Mucosa of rectum (tissue), 2 donors: ENCODE measurements at regions not wholly inside any gene's neighbourhood (a gene's known extent, or its start where the extent isn't known, plus 50 kb on each side); places are given as distances from the start of the nearest gene placed in this dataset.

Source experiments
- H3K27ac ChIP-seq, 2 donors: one replicate each; pipeline ENCODE4 v1.7.0; 2013; ENCODE audit warnings: inconsistent platforms in 2 of 2, low read depth in 2 of 2, low read length in 2 of 2
- H3K27me3 ChIP-seq, 2 donors: one replicate each; pipeline ENCODE4 v1.7.0; 2013; ENCODE audit warnings: low read length in 2 of 2; ENCODE audit not compliant: control insufficient read depth in 2 of 2, insufficient read depth in 2 of 2
- H3K36me3 ChIP-seq, 2 donors: one replicate each; pipeline ENCODE4 v1.7.0; 2013; ENCODE audit warnings: low read length in 2 of 2; ENCODE audit not compliant: control insufficient read depth in 2 of 2, insufficient read depth in 2 of 2
- H3K4me1 ChIP-seq, 2 donors: one replicate each; pipeline ENCODE4 v1.7.0; 2013; ENCODE audit warnings: low read length in 2 of 2, mild to moderate bottlenecking in 1 of 2; ENCODE audit not compliant: control insufficient read depth in 2 of 2, insufficient read depth in 2 of 2
- H3K4me3 ChIP-seq, 2 donors: one replicate each; pipeline ENCODE4 v1.7.0; 2013; ENCODE audit warnings: low read length in 2 of 2
- H3K9ac ChIP-seq, 2 donors: one replicate each; pipeline ENCODE4 v1.7.0; 2013; ENCODE audit warnings: low read length in 2 of 2, low read depth in 1 of 2, mild to moderate bottlenecking in 1 of 2
- H3K9me3 ChIP-seq, 2 donors: one replicate each; pipeline ENCODE4 v1.7.0; 2013; ENCODE audit warnings: low read length in 2 of 2; ENCODE audit not compliant: control insufficient read depth in 2 of 2
- donor health status: healthy.
- donor health status: Normal muscosa, but diverticular disease.

DNA sequence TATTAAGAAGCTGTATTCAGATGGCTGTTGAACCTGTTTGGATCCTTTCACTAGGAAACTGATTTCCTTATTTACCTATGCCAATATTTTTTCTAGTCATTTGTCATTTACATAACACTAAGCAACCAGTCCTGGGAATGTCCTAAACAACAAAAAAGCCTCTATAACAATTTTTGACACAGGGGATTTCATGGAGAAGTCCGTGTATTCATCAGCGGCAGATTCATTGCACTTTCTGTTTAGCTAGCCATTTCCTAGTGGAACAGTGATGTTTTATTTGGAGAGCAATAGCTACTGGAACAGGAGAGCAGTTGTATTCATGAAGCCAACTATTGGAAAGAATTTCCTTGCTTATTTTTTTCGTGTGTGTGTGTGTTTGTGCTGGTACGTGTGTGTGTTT is 604.3 kb upstream of the POU3F3 start:
- Histone ChIP-seq H3K4me3 (no peak overlapping the region), H3K4me1 (no peaks in the 10 kb centered on the region), H3K27ac (no peak overlapping the region), H3K36me3 (no peaks in the 10 kb centered on the region), H3K9me3 (no peaks in the 10 kb centered on the region), H3K9ac (no peak overlapping the region), H3K27me3 (no peaks in the 10 kb centered on the region)

DNA sequence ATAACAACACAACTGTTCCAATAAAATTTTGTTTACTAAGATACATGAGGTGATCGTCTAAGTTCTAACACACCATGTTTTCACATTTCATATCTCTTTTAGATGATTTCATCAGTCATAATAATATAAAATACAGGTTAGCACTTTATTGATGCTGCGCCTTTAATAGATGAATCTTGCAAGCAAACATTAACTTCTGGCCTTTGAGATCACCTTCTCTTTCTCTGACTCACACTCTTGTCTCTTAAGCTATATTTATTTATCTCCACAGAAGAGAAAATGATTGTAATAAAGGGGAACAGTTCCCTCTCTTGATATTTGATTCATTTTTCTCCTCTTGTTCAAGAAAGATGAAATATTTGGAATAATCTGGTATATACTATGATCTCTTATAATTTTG is 603.3 kb upstream of the POU3F3 start:
- no peak overlapping the region for H3K4me3 ChIP-seq
- H3K4me1 ChIP-seq, result no peaks in the 10 kb centered on the region
- no peaks in the 10 kb centered on the region for H3K36me3 ChIP-seq
- no peak overlapping the region for H3K9ac ChIP-seq
- H3K9me3 ChIP-seq, result no peaks in the 10 kb centered on the region
- no peaks in the 10 kb centered on the region for H3K27me3 ChIP-seq
- H3K27ac ChIP-seq, result no peak overlapping the region

DNA sequence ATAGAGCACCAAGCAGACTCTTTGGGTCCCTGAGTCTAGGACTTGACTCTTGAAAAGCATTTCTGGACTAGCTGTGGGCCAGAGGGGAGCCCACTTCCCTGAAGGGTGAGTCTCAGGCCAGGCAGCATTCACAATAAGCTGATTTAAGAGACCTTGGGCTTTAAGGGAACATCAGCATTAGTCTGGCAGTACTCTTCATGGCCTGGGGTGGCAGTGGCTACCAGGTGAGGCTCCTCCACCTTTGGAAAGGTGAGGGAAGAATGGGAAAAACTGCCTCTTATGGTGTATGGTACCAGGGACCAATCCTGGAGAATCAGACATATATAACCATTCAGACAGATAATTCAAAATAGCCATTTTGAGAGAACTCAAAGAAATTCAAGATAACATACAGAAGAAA is 599.9 kb upstream of the POU3F3 start:
- H3K4me3 ChIP-seq, result no peak overlapping the region
- no peak overlapping the region for H3K9ac ChIP-seq
- no peak overlapping the region for H3K27ac ChIP-seq
- no peaks in the 10 kb centered on the region for H3K27me3 ChIP-seq
- no peaks in the 10 kb centered on the region for H3K4me1 ChIP-seq
- H3K36me3 ChIP-seq, result no peaks in the 10 kb centered on the region
- no peaks in the 10 kb centered on the region for H3K9me3 ChIP-seq

DNA sequence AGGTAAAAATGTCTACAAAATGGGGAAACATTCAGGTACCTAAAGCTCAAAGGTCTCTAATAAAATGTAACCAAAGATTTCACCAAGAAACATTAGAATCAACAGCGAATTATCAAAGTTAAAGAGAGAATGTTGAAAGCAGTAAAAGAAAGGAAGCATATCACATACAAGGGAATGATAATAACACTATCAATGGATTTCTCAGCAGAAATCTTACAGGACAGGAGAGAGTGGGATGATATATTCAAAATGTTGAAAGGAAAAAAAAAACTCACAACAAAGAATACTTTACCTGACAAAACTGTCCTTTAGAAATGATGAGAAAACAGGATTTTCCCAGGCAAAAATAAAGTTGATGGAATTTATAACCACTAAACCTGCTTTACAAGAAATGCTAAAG is 591.2 kb upstream of the POU3F3 start:
- no peak overlapping the region for H3K4me3 ChIP-seq

DNA sequence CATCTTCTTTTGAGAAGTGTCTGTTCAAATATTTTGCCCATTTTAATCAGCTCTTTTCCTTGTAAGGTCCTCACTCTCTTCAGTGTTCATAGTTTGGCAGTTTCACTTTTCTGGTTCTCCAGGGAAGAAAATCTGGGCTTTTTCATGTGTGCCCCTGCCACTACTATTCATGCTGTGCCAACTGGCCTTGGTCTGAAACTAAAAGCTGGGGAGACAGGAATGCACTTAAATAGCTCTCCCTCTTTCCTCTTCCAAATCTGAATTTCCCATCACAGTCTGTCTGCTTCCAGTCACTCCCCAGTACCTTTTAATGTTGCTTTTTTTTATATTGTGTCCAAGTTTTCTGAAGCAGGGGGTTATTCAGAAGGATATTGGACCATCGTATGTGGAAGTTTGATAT is 574.3 kb upstream of the POU3F3 start:
- no peaks in the 10 kb centered on the region for H3K36me3 ChIP-seq
- H3K4me3 ChIP-seq, result no peak overlapping the region
- no peaks in the 10 kb centered on the region for H3K4me1 ChIP-seq

More for the DNA sequence above, 591.2 kb upstream of the POU3F3 start:
- Histone ChIP-seq H3K4me1 (no peaks in the 10 kb centered on the region), H3K27ac (no peak overlapping the region), H3K27me3 (no peaks in the 10 kb centered on the region), H3K9ac (no peak overlapping the region), H3K9me3 (peaks cover 0 to 5% of the 10 kb centered on the region in 2 donors), H3K36me3 (no peaks in the 10 kb centered on the region)

DNA sequence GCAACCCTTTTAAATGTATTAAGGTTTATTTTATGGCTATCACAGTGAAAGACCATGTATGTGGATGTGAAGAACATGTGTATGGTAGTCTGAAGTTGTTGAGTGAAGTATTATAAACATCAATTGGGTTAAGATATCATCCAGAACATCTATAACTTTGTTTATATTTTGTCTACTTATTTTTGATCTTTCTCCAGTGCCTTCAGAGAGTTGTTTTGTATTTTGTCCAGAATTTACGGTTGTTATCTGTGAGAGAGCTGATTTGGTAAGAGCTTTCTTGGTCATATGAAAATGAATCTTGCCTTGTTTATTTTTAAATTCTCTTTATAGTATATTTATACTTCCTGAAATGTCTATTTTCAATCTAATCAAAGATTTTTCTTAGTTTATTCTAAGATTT is 573.7 kb upstream of the POU3F3 start:
- Histone ChIP-seq H3K36me3 (no peaks in the 10 kb centered on the region), H3K27ac (no peak overlapping the region), H3K4me3 (no peak overlapping the region), H3K9me3 (no peaks in the 10 kb centered on the region), H3K4me1 (no peaks in the 10 kb centered on the region), H3K9ac (no peak overlapping the region), H3K27me3 (no peaks in the 10 kb centered on the region)

More for the DNA sequence above, 574.3 kb upstream of the POU3F3 start:
- no peak overlapping the region for H3K27ac ChIP-seq
- no peaks in the 10 kb centered on the region for H3K27me3 ChIP-seq
- no peak overlapping the region for H3K9ac ChIP-seq
- no peaks in the 10 kb centered on the region for H3K9me3 ChIP-seq

DNA sequence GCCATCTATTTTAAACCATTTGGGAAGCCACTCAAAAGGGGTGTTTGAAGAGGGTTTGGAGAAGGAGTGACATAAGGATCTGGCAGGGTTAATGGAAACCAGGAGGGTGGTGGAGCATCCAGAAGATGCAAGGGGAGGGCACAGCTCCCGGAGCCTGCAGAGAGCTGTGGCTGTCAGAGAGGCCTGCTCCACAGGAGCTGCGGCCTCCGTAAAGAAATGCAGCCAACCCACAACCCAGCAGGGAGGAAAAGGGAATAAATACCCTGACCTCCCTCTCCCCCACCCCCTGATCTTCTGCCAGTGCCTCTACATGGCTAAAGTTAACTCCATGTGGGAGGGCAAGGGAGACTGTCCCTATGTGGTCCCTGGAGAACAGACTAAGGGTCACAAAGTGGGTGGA is 567.1 kb upstream of the POU3F3 start:
- Histone ChIP-seq H3K27ac (no peak overlapping the region), H3K9ac (no peak overlapping the region), H3K36me3 (no peaks in the 10 kb centered on the region), H3K9me3 (no peaks in the 10 kb centered on the region), H3K4me3 (no peak overlapping the region), H3K4me1 (no peaks in the 10 kb centered on the region), H3K27me3 (no peaks in the 10 kb centered on the region)

DNA sequence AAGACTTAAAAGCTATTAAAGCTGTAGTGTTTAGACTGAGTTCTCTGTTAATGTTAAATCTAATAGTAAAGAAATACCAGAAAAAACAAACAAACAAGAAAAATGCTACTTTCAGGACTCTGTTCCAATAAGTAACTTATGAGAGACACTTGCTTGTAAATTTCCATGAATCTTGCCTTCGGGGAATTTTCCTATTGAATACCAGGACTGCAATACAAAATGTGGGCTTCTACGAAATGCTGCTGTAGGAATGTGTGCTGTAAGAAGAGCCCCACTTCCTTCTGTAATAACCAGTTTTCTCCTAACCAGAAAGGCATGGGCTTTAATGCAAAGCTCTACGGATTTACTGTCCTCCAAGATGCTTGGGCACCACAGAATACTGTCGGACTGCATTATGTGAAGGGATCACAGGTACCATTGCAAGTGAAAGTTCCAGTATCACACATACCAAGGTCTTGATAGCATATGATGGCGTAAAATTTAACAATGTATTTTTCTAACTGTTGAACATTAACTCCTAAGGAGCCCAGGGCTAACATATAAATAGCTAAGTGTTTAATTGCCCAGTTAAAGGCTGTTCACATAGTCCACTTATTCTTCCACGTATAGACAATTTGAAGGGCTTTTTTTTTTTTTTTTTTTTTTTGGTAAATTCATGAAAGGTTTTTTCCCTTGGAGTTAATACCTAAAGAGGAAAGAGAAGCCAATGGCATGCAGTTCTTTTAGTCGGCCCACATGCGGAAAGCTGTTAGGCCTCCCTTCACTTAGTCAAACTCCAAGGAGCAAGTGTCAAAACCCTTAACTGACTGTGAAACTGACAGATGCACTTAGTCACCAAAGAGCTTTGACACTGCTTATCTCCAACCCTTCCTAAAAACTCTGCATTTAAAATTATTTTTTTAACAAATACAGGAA is 564.0 kb upstream of the POU3F3 start:
- no peak overlapping the region for H3K4me3 ChIP-seq
- H3K36me3 ChIP-seq, result no peaks in the 10 kb centered on the region
- H3K4me1 ChIP-seq, result no peaks in the 10 kb centered on the region
- H3K9ac ChIP-seq, result no peak overlapping the region
- no peaks in the 10 kb centered on the region for H3K9me3 ChIP-seq
- no peaks in the 10 kb centered on the region for H3K27me3 ChIP-seq
- no peak overlapping the region for H3K27ac ChIP-seq

DNA sequence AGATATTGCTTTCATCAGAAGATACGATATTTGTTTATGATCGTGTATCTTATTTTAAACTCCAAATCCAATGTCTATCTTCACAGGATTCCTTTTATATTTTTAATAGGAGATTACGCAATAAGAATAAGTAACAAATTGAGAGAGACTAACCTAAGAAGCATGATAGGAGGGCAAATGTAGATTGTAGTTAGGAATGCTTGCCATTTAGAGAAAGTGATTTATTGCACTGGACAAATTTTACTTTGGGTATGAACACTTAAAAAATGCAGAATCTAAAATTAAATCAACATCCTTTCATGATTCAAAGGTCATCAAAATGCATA is 563.4 kb upstream of the POU3F3 start:
- Histone ChIP-seq H3K36me3 (no peaks in the 10 kb centered on the region), H3K9me3 (no peaks in the 10 kb centered on the region), H3K9ac (no peak overlapping the region), H3K4me1 (no peaks in the 10 kb centered on the region), H3K4me3 (no peak overlapping the region), H3K27ac (no peak overlapping the region), H3K27me3 (no peaks in the 10 kb centered on the region)

DNA sequence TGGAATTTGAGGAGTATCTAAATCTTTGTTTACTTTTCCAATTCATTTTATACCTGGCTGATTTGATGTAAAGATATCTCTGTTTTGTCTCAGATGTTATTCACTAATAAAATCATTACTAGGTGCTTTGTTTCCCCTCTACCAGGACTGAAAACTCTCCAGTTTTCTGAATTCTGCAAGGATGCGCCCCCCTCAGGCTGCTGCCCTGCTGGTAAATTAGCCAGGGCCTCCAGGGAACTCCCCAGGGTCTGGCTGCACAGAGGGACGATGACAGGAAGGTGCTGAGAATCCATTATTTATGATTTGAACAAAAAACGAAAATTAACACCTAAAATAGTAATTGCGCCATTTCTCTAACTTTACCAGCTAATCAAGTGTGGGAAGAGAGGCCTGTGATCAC is 541.2 kb upstream of the POU3F3 start:
- no peak overlapping the region for H3K4me3 ChIP-seq
- H3K36me3 ChIP-seq, result no peaks in the 10 kb centered on the region
- no peaks in the 10 kb centered on the region for H3K4me1 ChIP-seq
- no peaks in the 10 kb centered on the region for H3K27me3 ChIP-seq
- no peak overlapping the region for H3K9ac ChIP-seq
- H3K9me3 ChIP-seq, result no peaks in the 10 kb centered on the region
- no peak overlapping the region for H3K27ac ChIP-seq
